Esophagus muscularis mucosa (tissue), 4 donors: ENCODE measurements at regions not wholly inside any gene's neighbourhood (a gene's known extent, or its start where the extent isn't known, plus 50 kb on each side); places are given as distances from the start of the nearest gene placed in this dataset.

ENCODE experiments used
- DNase-seq: peaks from one replicate; pipeline ENCODE4 v3.0.0-alpha.2; 2017; ENCODE audit errors: extremely low spot score
- H3K27ac ChIP-seq, 4 donors: fragments of 200-600 bp; sonication (generic); replicated peaks in 1 of 4; 1 replicate in 3 of 4; 2 replicates in 1 of 4; pipeline ENCODE4 v1.5.1; 2016 to 2019; ENCODE audit warnings: mild to moderate bottlenecking in 1 of 4
- H3K27me3 ChIP-seq, 4 donors: fragments of 200-600 bp; sonication (generic); one replicate each; pipeline versions ENCODE4 v1.5.1 to v1.6.0; 2016 to 2019
- H3K36me3 ChIP-seq, 4 donors: fragments of 200-600 bp; sonication (generic); one replicate each; pipeline ENCODE4 v1.5.1; 2016 to 2019
- H3K4me1 ChIP-seq, 4 donors: fragments of 200-600 bp; sonication (generic); one replicate each; pipeline ENCODE4 v1.5.1; 2016 to 2019
- H3K4me3 ChIP-seq, 4 donors: fragments of 200-600 bp; sonication (generic); 1 replicate in 2 of 4; 2 replicates in 2 of 4; pipeline ENCODE4 v1.5.1; 2016 to 2019; ENCODE audit warnings: mild to moderate bottlenecking in 4 of 4, moderate library complexity in 1 of 4
- H3K9me3 ChIP-seq, 4 donors: fragments of 200-600 bp; sonication (generic); 1 replicate in 3 of 4; 2 replicates in 1 of 4; pipeline ENCODE4 v1.5.1; 2016 to 2019
- CTCF ChIP-seq, 3 experiments: fragments of 200-600 bp in 2 of 3; fragments of 450-650 bp in 1 of 3; sonication (generic) in 2 of 3; IDR thresholded peaks; one replicate each; pipeline ENCODE4 v1.5.1; 2017 to 2019; ENCODE audit warnings: antibody characterized with exemption in 3 of 3, mild to moderate bottlenecking in 2 of 3, moderate library complexity in 1 of 3
- EP300 ChIP-seq: sonication (generic); formaldehyde crosslinking; IDR thresholded peaks from one replicate; pipeline ENCODE4 v1.6.1; 2017; ENCODE audit warnings: antibody characterized with exemption
- POLR2A ChIP-seq: fragments of 450-650 bp; IDR thresholded peaks from one replicate; pipeline ENCODE4 v1.6.1; 2017; ENCODE audit warnings: antibody characterized with exemption, moderate library complexity, mild to moderate bottlenecking, low read depth
- POLR2AphosphoS5 ChIP-seq, 2 donors: sonication (generic); formaldehyde crosslinking; IDR thresholded peaks; one replicate each; pipeline ENCODE4 v1.6.1; 2017; ENCODE audit warnings: antibody characterized with exemption in 2 of 2
- WGBS: methylation state at CpG from one replicate; pipeline ENCODE4 v1.1.5; 2018; 5-methylcytosine and 5-hydroxymethylcytosine counted together
- intact Hi-C: fragments of 100-400 bp; cut with DNase I; formaldehyde crosslinking; loops from one replicate; pipeline ENCODE4 v1.15.1; 2023

DNA sequence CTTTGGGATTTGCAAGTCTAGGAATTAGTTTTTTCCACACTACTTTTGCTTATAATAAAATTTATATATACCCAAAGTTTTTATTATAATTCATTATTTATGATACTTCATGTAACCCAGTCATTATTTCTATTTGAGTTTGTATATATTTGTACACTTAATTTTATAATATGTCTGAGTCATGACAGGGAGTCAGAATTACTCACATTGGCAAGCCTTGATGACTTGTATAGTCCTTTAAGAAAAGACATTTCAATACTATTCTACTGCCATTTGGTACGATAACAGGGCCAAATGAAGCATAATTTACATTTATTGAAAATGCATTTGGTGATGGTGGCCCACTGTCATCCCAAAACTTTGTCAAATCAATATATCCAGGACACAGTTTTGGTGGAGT lies 95.9 kb upstream of the UNC13C start:
- Histone ChIP-seq H3K4me3 (no peak overlapping the region), H3K4me1 (no peaks in the 10 kb centered on the region), H3K9me3 (no peaks in the 10 kb centered on the region), H3K27ac (no peak overlapping the region), H3K27me3 (no peaks in the 10 kb centered on the region), H3K36me3 (no peaks in the 10 kb centered on the region)
- TF ChIP-seq CTCF (IDR thresholded peaks at IDR 0.05): no peak
- no peak for TF ChIP-seq POLR2A
- TF ChIP-seq POLR2AphosphoS5 (IDR thresholded peaks at IDR 0.05): no peak
- TF ChIP-seq EP300: no peak
- no peak for DNase-seq
- intact Hi-C loops: no loop called here
- WGBS: 35% methylated on average over 1 of the region's 1 CpG

DNA sequence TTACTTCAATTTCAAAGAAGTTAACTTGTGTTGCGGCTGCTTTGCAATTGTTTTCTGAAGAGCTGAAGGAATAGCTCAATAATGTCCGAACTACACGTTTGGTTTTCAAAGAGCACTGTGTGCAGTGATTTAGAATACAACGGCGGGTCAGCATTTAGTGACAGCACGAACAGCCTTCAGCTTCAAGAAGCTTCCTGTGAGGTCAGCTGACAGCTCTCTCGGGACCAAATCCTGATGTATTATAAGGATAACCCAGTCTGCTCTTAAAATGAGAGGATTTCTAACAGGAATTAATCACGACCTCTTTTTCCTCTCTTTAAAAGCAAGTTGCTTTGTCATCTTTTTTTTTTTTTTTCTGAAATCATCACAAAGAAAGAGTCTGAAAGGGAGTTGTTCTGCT lies 97.9 kb upstream of the UNC13C start:
- no peak for DNase-seq
- no peaks in the 10 kb centered on the region for H3K4me1 ChIP-seq
- no peaks in the 10 kb centered on the region for H3K27me3 ChIP-seq
- H3K36me3 ChIP-seq: no peaks in the 10 kb centered on the region
- H3K4me3 ChIP-seq: no peak overlapping the region
- 68% methylated on average over 8 of the region's 8 CpGs for WGBS
- H3K9me3 ChIP-seq: no peaks in the 10 kb centered on the region
- intact Hi-C loops: no loop called here
- no peak overlapping the region for H3K27ac ChIP-seq
- no peak for TF ChIP-seq POLR2A
- no peak for TF ChIP-seq POLR2AphosphoS5 (IDR thresholded peaks at IDR 0.05)
- TF ChIP-seq EP300: no peak
- TF ChIP-seq CTCF (IDR thresholded peaks at IDR 0.05): no peak

- Histone ChIP-seq H3K36me3 (no peaks in the 10 kb centered on the region), H3K9me3 (no peaks in the 10 kb centered on the region), H3K27me3 (no peaks in the 10 kb centered on the region), H3K4me1 (no peaks in the 10 kb centered on the region), H3K4me3 (no peak overlapping the region), H3K27ac (no peak overlapping the region)
- TF ChIP-seq POLR2A (no peak), POLR2AphosphoS5 (IDR thresholded peaks at IDR 0.05) (no peak), EP300 (no peak), CTCF (IDR thresholded peaks at IDR 0.05) (no peak)
- intact Hi-C loops: no loop called here
- no peak for DNase-seq
- WGBS: 87% methylated on average over 2 of the region's 2 CpGs
These were observed 102.5 kb upstream of the UNC13C start for GRCh38 chr15:53875711-53876110.

GRCh38 chr15:53875139-53875538 lies 103.1 kb upstream of the UNC13C start:
- no peaks in the 10 kb centered on the region for H3K27me3 ChIP-seq
- H3K9me3 ChIP-seq: no peaks in the 10 kb centered on the region
- intact Hi-C loops: no loop called here
- H3K4me1 ChIP-seq: no peaks in the 10 kb centered on the region
- H3K4me3 ChIP-seq: no peak overlapping the region
- H3K36me3 ChIP-seq: no peaks in the 10 kb centered on the region
- WGBS: 85% methylated on average over 1 of the region's 1 CpG
- no peak overlapping the region for H3K27ac ChIP-seq
- TF ChIP-seq EP300 (no peak), POLR2A (no peak), CTCF (IDR thresholded peaks at IDR 0.05) (no peak), POLR2AphosphoS5 (IDR thresholded peaks at IDR 0.05) (no peak)
- no peak for DNase-seq

GRCh38 chr15:53872410-53872809 lies 105.8 kb upstream of the UNC13C start:
- WGBS: 43% methylated on average over 2 of the region's 2 CpGs
- no peaks in the 10 kb centered on the region for H3K27me3 ChIP-seq

More at GRCh38 chr15:53872410-53872809, 105.8 kb upstream of the UNC13C start:
- Histone ChIP-seq H3K4me3 (no peak overlapping the region), H3K4me1 (peaks cover 0 to 8% (median 0%) of the 10 kb centered on the region in 4 donors), H3K27ac (no peak overlapping the region), H3K36me3 (no peaks in the 10 kb centered on the region), H3K9me3 (no peaks in the 10 kb centered on the region)
- DNase-seq: no peak
- intact Hi-C loops: no loop called here
- TF ChIP-seq POLR2AphosphoS5 (IDR thresholded peaks at IDR 0.05): no peak
- no peak for TF ChIP-seq POLR2A
- TF ChIP-seq CTCF (IDR thresholded peaks at IDR 0.05): no peak
- no peak for TF ChIP-seq EP300
